SW480 (cell line): ENCODE measurements at regions not wholly inside any gene's neighbourhood (a gene's known extent, or its start where the extent isn't known, plus 50 kb on each side); places are given as distances from the start of the nearest gene placed in this dataset.
"Not testable (repeated sequence)": the region's sequence is repeated elsewhere in the genome, so short reads cannot be mapped to it uniquely, and the experiment has no call there.

Source experiments
- DNase-seq: peaks from one replicate; pipeline ENCODE4 v3.0.0-alpha.2; 2016; ENCODE audit warnings: low spot score

DNA sequence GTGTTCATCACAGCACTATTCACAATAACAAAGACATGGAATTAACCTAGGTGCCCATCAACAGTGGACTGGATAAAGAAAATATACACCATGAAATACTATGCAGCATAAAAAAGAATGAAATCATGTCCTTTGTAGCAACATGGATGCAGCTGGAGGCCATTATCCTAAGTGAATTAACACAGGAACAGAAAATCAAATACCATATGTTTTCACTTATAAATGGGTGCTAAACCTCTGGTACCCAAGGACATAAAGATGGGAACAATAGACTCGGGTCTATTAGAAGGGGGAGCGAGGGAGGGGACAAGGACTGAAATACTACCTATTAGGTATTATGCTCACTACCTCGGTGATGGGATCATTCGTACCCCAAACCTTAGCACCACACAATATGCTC lies 66.4 kb upstream of the PTPN13 start:
- DNase-seq = not testable (repeated sequence)

DNA sequence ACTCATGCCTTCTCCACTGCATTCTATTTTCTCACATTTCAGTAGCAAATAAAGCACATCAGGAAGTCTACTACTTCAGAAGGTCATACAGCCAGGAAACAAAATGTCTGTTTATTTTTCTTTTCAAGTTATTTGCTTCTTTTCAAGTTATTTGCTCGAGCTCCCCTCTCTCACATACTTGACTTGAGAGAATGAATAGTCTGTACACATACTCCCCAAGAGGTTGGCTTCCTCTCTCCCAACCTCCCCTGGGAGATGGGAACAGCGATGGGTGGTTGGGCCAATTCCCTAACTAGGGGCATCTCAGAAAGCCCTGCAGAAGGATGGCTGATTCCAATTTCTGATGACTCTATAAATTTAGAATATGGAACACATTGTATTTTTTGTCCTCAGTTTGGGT lies 64.7 kb upstream of the PTPN13 start:
- no peak for DNase-seq

DNA sequence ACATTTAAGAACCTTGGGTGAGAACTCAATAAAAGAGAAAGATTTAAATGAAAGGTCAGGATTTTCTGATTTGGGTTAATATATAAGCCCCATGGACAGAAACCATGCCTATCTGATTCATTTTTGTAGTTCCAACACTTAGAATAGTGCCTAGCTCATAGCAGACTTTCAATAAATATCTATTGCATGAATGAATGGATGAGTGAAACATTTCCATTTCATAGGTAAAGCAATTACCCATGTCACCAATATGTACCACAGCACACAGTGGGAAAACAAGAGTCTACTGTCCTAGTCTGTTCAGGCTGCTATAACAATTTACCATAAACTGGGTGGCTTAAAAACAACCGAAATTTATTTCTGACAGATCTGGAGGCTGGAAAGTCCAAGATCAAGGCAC lies 63.9 kb upstream of the PTPN13 start:
- DNase-seq = no peak

DNA sequence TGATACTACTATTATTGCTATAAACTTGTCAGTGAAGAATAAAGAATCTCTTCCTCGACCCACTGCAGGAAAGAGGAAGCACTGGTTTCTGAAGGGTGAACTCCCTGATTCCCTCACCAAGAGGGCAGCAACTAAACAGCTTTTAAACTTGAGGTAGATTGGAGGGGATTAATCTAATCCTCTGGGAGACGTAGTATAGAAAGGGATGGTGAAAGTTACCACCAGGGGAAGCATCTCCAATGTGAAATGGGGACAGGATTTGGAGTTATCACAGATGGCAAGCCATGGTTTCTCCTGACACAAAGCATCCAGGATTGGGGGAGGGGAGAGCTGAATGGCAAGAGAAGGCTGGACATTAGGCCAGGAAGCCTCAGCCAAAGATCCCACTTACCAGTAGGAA lies 62.7 kb upstream of the PTPN13 start:
- no peak for DNase-seq

DNA sequence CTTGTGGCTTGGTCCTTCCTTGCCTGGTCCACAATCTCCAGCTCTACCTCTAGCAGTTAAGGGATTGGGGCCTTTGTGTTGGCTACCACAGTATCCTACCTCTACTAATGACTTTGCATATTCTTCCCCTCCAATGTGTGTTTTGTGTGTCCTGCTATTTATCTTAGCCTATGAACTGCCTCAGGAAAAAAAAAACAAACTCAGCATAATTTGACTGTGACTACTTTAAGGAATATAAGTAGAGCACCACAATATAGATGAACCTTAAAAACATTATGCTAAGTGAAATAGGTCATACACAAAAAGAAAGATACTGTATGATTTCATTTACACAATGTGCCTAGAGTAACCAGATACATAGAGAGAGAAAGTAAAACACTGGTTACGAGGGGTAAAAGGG lies 61.3 kb upstream of the PTPN13 start:
- DNase-seq = no peak

DNA sequence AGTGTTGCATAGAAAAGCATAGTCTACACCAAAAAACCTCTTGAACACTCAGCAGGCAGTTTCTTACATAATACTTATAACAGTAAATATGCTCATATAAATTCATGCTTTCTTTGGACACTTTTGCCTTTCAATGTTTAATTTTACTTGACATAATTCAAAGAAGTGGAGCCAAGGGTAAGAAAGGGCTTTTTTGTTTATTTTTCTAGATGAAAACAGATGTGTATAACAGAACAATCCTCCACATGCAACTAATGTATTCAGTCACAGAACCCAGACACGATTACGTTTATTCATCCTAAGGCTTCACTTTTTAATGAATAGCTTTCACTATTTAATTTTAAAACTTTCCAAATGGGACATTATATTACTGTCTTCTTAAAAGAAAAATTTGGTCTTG lies 58.0 kb upstream of the PTPN13 start:
- no peak for DNase-seq

DNA sequence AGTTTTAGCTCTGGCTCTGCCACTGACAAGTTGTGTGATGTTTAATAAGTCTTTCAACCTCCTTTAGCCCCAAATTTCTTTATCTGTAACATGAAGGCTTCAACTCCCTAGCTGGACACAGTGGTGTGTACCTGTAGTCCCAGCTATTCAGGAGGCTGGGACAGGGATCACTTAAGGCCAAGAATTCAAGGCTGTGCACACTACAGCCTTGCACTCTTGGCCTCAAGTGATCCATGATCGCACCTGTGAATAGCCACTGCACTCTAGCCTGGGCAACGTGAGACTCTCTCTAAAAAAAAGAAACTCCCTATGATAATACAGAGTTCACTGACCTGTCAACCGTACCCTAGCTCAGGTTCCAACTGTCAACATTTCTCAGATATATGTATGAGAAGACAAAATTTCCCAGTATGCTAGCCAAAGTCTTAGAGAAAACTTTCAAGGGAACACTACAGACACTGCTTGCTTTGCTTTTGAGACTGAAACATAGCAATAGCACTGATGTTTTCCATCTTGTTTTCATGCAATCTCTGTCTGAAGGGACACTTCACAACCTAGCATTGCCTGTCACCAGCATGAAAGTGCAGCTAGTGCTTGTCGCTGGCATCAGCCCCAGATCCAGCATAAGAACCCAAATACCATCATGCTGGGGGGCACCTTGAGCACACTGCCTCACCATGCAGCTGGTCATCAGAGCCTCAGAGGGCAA lies 51.6 kb upstream of the PTPN13 start:
- DNase-seq = no peak

DNA sequence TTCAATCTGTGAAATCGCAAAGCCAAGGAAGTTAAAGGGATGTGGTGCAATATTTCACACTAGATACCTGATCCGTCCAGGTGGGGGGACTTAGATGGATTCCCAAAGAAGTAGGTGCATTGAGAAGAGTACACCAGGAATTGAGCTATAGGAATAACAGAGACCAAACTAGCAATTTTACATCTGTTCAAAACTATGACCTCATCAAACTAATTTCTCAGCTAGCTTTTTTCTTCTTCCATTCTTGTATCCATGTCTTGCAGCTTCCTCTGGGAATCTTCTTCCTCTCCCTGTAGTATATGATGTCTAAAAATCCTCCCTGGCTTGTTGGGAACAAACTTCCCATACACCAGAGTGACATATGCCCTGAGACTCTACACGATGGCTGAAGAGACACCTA lies 51.0 kb upstream of the PTPN13 start:
- DNase-seq = no peak

DNA sequence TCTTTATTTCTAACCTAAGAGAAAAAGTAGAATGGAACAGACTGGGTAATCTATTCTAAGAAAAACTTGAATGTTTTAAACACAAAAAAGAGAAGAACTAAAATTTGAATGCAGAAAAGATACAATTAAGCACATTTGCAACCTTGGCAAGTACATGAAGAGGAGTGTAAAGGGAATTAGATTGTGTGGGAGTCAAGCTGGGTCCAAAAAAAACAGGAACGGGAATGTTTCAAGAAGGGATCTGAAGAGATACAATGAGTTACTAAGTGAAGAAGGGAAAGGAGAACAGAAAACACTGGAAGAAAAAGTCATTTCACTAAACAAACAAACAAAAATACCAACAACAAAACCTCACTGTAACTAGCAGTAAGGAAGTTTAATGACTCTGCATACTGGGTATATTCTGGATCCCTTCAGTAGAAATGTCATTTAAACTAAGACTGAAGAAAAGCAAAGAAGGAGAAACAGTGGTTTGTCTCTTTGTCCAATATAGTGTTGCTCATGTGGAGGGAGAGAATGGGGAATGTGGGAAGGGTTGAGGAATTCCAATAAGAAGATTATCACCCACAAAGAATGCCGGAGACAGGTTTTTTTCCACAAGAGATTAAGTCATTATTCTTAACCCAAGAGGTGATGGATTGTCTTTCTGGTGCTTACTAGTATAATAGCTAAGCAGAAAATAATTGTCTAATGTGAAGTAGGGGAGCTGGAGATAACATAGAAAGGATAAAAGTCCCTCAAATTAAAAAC lies 50.4 kb upstream of the PTPN13 start:
- no peak for DNase-seq

DNA sequence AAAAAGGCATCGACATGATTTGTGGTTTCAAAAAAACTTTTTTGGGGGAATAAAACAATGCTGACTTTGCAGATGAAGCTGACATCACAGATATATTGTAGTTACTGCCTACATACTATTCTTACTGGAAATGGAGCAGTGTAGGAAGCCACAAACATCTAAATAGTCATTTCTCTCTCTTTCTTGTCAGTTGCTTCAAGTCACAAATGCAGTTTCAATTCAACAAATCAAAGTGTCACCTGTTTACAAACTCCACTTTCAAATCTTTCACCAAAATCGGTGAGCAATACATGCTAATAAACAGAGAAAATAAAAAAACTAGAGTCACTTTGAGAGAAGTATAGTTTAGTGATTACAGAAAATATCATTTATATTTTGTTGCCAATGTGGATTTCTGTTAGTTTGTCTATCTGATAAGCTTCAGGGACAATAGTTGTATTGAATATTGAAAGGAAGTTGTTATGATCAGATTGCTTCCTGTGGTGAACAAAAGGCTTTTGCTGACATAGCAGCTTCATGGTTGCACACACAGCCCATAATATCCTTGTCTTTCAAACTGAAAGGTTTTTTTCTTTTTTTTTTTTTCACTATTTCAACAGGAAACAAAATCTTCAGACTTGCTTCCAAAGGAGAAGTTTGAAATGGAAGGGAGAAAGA lies 49.7 kb upstream of the PTPN13 start:
- no peak for DNase-seq
